ENCODE measurements at regions not wholly inside any gene's neighbourhood (a gene's known extent, or its start where the extent isn't known, plus 50 kb on each side); places are given as distances from the start of the nearest gene placed in this dataset.

DNA sequence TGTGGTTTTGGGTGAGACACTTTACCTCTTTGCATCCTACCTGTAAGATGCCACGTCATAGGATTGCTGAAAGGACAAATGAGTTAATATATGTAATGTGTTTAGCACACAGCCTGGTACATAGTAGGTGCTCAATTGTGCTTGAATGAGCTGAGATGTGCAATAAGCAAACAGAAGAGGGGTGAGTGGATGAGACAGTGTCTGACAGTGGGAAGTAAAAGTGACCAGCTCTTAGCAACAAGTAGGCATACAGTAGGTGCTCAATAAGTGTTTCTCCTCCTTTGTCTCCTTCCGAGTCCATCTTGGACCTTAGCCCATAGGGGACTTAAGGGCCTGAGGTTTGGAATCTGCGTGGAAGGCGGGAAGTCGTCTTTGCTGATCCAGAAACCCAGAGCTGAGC, 104.7 kb downstream of the CEBPB start:
- H3K4me3 ChIP-seq (ENCODE audit: low read length), result no peak overlapping the region
- no peak for DNase-seq (ENCODE audit: low read depth)
- TF ChIP-seq CTCF (conservative IDR thresholded peaks at IDR 0.05; ENCODE audit: low read length), result no peak

GRCh38 chr20:50295762-50296449, 105.3 kb downstream of the CEBPB start:
- DNase-seq (ENCODE audit: low read depth), result no peak
- TF ChIP-seq CTCF (conservative IDR thresholded peaks at IDR 0.05; ENCODE audit: low read length), result no peak
- no peak overlapping the region for H3K4me3 ChIP-seq (ENCODE audit: low read length)

GRCh38 chr20:50296450-50297375, 106.1 kb downstream of the CEBPB start:
- no peak overlapping the region for H3K4me3 ChIP-seq (ENCODE audit: low read length)
- peak; percentile 65 for DNase-seq (ENCODE audit: low read depth)
- TF ChIP-seq CTCF (conservative IDR thresholded peaks at IDR 0.05; ENCODE audit: low read length), result no peak

- DNase-seq (ENCODE audit: low read depth), result no peak
- no peak for TF ChIP-seq CTCF (conservative IDR thresholded peaks at IDR 0.05; ENCODE audit: low read length)
- no peak overlapping the region for H3K4me3 ChIP-seq (ENCODE audit: low read length)
These were observed 107.1 kb downstream of the CEBPB start for GRCh38 chr20:50297498-50298376.

DNA sequence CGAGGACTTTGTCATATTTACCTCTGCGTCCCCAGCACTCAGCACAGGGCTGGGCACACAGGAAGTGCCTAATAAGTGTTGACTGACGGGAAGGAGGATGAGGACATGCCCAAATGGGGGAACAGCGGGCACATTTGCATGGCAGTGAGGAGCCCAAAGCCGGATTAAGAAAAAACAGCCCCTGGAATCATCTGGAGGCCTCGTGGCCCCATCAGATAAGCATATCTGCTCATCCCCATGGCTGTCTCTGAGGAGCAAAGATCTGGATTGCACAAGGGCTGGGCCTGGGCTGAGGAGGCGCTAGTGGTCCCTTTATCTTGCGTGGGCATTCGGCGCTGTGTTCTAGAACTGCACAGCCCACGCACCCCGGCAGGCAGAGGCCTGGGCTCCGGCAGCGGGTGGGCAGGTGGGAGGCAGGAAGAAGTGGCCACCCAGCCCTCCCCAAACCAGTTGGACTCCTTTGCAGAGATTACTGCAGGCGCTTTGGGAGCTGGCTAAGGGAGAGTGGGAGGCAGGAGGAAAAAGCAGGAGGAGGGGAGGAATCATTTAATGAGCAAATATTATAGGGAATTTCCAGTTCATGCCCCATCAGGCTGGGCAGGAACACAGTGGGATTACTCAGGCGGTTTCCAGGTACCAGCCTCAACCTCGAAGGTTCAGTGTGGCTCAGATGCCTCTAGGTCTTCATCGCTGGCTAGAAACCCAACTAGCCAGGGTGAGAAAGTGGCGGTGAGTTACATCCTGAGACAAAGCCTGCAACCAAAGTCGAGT, 108.1 kb downstream of the CEBPB start:
- no peak overlapping the region for H3K4me3 ChIP-seq (ENCODE audit: low read length)
- no peak for DNase-seq (ENCODE audit: low read depth)
- no peak for TF ChIP-seq CTCF (conservative IDR thresholded peaks at IDR 0.05; ENCODE audit: low read length)

DNA sequence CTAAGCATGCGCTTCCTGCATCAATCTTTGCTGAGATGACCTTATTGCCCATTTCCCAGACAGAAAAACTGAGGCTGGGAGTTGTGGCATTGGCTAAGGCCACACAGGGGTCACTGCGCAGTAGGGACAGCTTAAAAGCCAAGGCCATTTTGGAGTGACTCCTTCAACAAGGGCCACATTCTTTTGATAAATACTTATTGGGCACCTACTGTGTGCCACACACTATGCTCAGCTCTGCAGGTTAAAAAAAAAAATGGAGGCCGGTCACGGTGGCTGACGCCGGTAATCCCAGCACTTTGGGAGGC, 108.6 kb downstream of the CEBPB start:
- no peak overlapping the region for H3K4me3 ChIP-seq (ENCODE audit: low read length)
- TF ChIP-seq CTCF (conservative IDR thresholded peaks at IDR 0.05; ENCODE audit: low read length), result no peak
- no peak for DNase-seq (ENCODE audit: low read depth)

Measured in AG10803 (cell line).